ENCODE measurements at regions not wholly inside any gene's neighbourhood (a gene's known extent, or its start where the extent isn't known, plus 50 kb on each side); places are given as distances from the start of the nearest gene placed in this dataset.

DNA sequence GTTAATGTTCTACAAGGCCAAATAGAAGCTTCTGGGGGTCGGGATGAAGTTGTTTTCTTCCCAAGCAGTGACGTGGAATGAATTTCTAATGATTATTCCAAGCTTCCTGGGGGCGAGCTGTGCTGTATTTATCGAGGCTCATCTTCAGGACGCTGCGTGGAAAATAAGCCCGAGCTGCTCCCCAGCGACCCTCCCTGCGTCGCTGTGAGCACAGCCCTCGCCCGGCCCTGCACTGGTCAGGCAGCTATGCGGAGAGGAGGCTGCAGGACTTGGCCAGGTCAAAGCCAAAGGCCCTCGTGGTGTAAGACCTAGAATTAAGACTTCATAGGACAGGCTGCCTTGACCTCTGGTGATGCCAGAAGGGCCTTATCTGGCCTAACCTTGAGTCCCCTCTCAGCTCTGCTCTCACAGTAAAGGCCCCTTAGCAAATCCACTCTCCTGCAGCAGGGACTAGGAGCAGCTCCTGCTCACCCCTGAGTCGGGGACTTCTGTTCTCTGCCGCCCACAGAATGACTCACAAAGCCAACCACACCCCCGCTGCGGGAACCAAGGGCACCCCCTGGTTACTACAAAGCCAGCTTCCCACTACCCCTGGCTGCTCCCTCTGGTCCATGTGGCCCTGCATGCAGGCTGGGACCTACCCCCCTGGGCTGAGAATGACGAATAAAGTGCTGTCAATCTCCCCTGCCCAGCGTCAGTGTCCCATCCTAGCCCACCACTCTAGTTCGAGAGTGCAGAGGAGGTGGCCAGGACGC is 501.6 kb downstream of the TCERG1L start:
- no peak for DNase-seq

DNA sequence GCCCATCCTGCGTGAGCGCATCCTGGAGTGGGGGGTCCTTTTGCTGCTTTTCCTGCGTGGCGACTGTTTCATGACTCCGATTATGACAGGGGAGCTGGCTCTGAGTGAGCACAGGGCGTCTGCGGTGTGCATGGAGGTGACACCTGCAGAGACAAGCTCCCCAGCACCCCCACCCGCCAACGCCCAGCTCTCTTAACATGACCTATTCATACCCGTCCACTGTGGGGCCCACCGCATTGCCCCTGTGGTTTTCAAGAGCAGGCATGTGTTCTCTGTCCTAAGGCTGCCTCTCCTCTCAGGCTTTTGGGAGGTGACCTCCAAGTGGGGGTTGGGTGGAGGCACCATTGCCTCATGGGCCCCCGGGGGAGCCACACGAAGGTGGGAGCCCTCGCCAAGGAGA is 500.7 kb downstream of the TCERG1L start:
- no peak for DNase-seq

DNA sequence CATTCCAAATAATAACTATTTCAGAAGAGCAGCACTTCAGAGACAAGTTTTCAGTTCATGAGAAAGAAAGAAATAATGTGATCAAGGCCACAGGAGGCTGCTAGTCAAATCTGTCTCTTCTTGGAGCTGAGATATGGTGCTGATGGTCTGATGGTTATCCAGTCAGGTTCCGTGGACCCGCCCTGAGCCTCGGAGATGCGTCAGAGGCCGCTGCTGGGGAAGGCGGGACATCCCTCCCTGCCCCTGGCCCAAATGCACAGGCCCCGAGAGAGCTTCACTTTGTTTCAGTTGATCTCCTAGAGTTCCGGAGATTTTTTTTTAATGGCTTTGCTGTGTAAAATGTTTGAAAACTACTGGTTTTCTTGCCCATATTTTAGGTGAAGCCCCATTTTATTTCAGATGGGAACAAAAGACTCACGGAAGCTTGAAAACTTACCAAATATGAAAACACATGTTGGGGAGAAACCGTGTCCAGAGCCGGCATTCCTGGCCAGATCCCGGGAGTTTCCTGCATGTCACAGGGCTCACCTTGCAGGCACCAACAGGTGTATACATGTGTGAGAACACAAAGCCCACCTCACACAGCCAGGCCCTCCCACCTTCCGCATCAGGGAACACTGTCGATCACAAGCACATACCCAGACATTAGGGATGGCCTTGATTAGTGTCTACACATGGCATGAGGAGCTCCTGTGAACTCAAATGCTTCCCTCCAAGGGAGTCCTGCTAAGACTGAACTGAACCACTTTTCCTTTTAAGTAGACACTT is 499.0 kb downstream of the TCERG1L start:
- DNase-seq, result no peak

DNA sequence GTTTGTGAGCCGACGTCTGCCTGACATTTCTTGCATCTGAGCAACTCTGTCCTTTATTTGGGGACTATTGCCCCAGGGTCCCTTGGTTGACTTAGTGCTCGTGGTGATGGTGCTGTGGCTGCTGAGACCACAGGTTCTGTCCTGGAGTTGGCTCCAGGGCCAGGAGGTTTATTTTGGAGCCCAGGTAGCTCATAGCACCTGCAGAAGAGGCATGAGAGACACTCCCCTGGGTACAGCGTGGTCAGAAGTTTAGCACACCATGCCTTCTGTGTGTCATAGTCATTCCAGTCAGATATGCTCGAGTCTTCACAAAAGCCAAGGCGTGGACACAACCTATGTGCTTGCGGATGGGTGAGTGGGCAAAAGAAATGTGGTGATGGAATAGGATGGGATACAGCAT is 496.9 kb downstream of the TCERG1L start:
- DNase-seq, result no peak

DNA sequence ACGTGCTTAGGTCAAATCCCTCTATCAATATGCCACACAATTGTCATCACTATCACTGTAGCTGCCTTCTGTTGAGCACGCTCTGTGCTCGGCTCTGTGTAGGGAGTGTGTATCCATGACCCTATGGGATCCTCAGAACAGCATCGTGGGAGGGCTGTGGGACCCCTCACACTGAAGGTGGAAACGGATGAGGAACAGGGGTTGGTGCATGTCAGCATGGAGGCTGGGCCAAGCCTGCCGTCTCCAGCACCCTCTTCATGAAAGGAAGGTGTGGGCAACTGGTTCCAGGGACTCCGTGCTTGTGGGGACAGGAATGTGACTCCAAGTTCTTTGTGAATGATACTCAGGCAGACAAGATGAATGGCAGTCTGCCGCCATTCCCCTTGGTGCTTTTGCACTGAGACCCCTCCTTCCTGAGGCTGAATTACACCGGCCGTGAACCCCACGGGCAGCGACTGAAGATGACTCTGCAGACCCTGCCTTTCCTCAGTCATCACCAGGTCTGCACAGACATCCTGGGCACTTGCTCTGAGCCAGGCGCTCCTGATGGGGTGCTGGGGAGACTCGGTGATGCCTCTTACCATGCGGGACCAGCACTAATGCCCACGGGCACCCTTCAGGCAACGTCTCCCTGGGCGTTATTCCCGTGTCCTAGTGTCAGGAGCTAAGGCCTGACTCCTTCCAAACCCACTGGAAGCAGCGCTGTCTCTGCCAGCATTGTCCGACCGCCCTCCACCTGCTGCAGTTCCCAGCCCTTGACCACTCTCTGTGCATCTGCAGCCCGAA is 495.2 kb downstream of the TCERG1L start:
- no peak for DNase-seq

DNA sequence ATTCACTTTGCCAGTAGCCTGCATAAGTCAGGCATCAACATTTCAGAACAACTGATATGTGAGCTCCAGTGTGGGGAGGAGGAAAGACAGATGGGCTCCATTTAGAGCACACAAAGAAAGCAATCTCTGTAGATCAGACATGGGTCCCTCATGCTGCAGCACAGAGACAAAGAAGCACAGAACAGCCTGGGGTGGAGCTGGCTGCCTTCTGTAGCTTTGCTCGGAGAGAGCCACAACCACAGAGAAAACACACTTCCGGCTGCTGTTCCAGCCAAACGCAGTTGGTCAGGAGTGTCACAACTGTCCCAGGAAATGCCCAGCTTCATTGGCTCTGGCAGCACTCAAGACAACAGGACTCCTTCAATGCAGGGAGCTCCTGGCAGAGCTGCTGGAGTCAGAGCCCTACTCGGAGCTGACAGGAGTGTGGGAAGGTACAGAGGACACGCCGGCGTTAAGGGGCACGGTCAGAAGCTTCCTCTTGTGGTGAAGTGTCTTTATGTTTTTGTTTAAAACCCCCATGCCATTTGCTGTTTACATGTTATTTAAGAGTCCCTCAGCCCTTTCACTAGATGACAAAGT is 494.4 kb downstream of the TCERG1L start:
- DNase-seq, result no peak

DNA sequence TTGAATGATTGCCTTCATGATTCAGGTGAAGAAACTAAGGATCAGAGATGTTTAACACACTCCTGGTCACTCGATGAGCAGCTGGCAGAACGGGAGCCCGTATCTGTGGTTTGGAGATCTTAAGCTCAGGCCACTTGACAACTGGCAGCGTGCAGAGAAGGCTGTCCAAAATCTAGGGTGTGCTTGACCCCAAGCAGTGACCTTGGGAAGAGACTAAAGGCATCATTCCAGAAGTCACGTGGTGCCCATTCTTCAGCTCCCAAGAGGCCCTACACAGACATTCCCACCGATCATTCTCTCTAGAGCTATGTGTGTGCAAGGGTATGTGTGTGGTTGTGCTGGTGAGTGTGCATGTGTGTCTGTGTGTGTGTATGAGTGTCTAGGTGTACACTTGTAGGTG is 493.8 kb downstream of the TCERG1L start:
- no peak for DNase-seq

DNA sequence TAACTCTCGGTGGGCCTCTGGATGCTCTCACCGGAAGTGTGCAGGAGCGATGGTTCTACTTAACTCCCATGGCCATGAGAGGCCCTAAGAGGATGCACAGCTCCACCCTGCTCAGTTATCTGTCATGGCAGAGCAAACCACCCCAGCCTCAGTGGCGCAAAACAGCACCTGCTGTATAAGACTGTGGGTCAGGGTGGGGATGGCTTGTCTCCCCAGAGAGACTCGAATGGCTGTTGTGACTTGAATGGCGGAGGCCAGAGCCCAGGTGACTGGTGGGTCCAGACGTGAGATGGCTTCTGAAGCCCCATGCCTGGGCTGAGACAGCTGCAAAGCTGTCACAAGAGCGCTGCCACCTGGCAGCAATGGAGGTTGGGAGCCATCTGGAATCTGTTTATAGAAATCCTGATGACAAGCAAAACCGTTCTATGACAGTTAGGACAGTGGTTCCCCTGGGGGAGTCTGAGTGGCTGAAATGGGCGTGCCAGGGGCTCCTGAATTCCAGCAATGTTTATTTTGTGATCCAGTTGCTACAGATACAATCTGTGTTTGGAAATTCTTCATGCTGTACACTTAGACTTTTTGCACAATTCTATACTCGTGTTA is 490.5 kb downstream of the TCERG1L start:
- no peak for DNase-seq

DNA sequence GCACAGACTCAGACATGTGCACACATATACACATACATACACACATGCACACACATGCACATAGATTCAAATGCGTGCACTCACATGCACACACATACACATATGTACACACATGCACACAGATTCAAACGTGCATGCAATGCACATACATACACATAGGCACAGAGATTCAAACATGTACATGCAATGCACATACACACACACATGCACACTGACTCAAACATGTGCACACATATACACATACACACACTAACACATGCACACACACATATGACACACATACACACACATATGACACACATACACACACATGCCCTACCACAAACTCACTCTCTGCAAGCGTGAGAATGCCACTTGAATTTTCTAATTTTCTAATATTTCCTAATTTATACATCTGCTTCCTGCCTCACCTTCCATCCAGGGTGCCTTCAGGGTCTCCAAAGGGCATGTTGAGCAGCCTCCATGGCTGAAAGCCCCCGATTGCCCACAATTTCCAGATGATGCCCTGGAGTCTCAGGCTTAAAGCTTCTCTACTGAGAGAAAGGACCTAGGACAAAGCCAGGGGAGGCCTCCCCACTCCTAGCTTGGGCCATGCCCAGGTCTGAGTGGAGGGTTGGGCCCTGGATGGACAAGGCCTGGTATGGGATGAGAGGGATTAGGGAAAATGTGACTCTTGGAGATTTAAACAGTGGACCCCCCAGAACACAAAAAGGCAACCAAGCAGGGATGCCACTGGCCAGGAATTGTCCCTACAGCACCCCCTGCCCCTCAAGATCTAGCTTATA is 487.1 kb downstream of the TCERG1L start:
- DNase-seq, result no peak

DNA sequence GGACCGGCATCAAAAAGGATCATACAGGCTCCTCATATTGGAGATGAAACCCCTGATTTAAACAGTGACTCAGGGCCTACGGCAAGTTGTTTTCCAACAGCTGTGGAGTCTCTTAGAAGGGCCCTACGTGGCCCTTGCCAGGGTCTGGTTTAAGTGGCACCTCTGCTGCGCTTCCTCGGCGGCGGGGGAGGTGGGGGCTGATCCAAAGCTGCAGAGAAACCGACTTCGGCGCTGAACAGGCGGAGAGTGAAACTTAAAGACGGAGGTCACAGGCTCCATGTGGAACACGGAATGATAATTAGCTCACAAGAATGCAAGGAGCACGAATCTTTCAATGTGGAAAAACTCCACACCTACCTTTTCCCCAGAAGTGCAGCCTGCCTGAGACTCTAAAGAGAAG is 477.9 kb downstream of the TCERG1L start:
- no peak for DNase-seq

DNA sequence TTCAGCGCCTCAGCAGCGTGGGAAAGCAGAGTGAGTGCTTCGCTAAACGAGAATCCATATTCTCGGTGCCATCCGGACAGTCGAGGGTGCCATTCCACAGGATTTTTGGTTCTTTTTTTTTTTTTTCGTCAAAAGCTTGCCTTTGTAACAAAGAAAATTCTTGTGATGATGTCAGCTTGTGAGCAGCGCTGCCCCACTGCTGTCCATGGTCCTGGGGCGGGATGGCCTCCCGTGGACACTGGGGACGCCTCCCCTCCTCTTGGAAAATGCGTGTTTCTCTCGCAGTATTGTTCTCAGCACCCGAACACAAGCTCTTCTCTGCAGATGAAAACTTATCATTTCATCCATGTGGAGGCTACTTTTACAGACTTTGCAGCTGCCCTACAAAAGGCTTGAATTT is 477.4 kb downstream of the TCERG1L start:
- DNase-seq, result no peak

DNA sequence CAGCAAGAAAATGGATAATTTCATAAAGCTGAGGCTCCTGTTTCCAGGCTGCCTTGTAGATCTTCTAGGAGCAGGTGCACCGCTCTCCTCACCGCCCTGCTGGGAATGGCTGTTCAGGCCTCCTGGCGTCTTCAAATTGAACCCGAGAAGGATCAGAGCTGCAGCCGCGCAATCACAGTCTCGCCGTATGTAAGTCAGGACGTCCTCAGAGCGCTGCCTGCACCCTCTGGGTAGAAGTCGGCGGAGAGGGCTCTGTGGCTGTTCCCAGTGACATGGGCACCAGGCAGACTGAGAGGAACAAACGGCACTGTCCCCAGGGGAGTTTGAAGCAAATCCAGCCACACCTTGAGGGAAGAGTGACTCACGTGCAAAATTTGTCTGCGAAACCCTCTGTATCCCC is 476.9 kb downstream of the TCERG1L start:
- DNase-seq, result no peak

DNA sequence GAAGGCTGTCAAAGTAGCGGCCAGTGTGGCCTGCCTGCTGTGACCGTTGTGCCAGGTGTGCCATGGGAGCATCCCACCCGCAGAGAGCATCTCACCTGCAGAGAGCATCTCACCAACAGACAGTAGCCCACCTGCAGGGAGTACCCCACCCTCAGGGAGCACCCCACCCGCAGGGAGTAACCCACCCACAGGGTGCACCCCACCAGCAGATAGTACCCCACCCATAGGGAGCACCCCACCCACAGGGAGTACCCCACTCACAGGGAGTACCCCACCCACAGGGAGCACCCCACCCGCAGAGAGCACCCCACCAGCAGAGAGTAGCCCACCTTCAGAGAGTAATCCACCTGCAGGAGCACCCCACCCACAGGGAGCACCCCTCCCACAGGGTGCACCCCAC is 476.5 kb downstream of the TCERG1L start:
- no peak for DNase-seq

DNA sequence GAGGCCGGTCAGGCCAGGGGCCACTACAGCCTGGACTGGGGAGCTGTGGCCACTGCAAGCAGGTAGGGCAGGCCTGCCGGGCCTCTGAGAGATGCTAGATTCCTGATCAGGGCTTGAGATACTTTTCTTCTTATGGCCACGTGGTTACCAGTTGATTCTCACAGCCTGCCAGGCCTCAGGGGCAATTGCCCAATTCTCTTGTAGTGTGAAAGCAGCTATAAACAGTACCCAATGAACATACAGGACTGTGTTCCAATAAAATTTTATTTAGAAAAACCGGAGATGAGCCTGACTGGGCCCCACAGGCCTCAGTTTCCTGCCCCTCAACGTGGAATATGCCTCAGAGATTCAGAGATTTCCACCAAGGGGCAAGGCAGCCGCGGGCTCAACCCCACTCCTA is 475.2 kb downstream of the TCERG1L start:
- DNase-seq, result no peak

DNA sequence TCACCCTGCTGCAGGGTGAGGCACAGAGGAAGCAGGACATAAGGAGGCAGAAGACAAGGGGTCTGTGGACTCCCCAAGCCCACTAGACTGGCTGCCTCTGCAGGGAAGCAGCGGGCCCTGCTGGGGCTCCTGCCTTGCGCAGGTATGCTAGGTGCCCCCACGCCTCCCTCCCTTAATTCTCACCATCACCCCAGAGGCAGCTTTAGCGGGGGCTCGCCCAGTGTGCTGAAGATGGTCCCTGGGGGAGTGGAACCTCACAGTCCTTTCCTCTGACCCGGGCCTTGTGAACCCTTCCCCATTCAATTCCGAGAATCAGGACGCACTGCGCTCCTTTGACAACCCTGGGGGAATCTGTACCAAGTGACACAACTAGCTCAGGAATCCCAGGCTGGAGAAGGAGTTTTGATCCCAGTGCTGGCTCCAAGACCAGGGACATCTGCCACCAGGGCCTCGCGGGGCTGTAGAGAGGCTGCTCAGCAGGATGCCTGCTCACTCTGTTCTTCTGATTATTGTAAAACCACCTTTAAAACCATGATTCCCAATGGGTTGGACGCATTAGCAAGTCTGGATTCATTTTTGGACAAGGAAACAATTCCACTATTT is 468.4 kb downstream of the TCERG1L start:
- no peak for DNase-seq

DNA sequence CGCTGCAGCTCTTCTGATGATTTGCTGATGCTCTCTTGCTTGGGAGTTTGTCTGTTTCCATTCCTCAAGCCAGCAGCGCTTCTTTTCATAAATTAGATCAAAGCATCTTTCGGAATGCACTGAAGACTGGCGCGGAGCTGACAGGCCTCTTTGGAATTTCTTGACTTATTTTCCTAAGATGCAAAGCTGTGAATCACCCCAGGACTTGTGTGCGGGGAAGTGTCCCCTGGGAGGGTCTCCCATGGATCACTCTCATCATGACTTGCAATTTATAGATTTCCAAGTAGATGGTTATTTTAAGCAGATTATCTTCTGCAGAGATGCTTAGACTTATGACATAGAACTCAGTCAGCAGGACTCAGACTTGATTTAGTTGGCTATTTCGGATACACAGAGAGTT is 467.2 kb downstream of the TCERG1L start:
- no peak for DNase-seq

DNA sequence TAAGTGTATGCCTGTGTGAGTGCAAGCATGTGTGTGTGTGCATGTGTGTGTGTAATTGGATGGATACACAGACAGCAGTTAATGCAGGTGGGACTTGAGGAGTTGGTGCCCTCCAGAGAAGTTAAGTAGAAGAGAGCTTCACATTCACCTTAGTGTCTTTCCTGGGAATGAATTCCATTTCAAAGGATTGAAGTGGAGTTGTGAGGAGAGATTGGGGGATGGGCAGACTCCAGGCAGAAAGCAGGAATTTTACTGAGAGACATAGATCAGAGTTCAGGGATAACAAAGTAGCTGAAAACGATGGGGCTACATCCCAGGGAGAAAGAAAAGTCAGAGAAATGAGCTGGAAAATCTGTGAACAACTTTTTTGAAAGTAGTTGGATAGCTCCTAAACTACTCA is 464.4 kb downstream of the TCERG1L start:
- no peak for DNase-seq

DNA sequence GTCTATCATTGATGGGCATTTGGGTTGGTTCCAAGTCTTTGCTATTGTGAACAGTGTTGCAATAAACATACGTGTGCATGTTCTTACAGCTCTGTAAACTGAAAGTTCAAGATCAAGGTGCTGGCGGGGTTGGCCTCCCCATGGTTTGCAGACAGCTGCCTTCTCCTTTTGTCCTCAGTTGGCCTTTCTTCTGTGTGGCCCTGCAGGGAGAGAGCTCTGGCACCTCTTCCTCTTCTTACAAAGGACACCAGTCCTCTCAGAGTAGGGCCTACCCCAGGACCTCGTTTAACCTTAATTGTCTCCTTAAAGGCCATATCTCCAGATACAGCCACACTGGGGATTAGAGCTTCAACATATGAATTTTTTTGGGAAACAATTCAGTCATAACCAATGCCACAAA is 462.7 kb downstream of the TCERG1L start:
- no peak for DNase-seq

DNA sequence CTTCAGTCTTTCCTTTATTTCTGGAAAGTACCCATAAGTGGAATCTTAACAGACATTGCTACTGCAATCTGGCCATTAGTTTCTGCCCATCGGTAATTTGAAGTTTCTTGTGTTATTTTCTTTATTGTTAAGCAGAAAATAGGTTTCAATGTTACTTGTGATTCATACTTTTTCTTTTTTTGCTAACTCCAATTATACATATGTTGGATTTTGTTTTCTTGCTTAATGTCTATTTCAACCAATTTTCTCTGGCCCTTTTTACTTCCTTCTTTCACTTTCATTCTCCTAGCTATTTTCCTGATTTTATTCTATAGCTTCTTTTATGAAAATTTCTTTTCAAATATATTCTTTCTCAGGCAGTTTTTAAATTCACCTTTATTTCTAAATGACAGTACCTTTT is 457.4 kb downstream of the TCERG1L start:
- no peak for DNase-seq

DNA sequence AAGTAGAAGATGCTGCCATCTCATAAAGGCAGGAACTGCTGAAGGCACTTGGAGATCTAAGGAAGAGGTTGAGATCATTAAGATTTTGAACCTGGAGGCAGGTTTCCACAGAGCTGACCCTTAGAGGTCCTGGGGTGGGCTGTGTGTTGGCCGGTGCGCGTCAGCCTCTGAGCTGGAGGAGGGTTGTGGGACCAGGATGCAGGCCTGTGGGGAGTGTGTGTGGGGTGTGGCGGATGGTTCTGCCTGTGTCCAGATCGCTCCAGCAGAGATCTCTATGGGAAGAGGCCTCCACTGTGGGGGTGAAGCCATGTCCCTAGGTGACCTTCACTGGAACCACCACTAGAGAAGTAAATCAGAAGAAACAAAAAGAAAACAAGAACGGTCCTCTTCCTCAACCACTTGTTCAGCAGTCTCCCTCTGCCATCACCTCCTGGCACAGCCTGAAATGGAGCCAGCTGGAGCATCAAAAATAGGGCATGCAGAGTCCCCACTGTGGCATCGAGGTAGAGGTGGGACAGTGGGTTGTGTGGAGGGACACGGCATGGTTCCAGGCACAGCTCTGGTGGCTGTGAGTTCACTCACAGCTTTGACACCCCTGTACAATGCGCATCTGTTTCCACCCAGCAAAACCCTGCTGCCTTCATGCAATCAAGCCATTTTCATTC is 453.8 kb downstream of the TCERG1L start:
- no peak for DNase-seq

DNA sequence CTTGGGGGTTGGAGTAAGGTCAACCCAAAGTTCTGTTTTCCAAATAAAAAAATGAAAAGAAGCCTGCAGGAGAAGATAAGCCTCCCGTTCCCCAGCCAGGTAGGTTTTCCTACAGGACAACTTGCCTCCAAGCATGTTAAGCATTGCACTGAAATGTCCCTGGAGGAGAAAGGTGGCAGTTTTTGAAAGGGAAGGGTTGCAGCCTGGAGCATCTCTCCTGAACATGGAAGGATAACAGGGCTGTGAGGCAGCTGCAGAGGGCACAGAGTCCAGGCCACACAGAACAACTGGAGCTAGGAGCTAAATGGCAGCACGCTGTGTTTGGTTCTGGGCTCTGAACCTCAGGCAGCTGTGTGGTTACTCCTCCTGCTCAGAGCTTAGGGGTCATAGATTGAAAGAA is 452.9 kb downstream of the TCERG1L start:
- DNase-seq, result no peak
